GM12878 (cell line): ENCODE measurements at regions not wholly inside any gene's neighbourhood (a gene's known extent, or its start where the extent isn't known, plus 50 kb on each side); places are given as distances from the start of the nearest gene placed in this dataset.

Experiments used
- ATF7 ChIP-seq: fragments of 450-650 bp; IDR thresholded peaks from 2 replicates; pipeline ENCODE4 v1.6.1; 2016; ENCODE audit warnings: low read depth, mild to moderate bottlenecking
- CEBPB ChIP-seq, 2 experiments: fragments of 150-350 bp in 1 of 2; IDR thresholded peaks; 2 replicates each; pipeline ENCODE4 v1.6.1; 2012 to 2014; ENCODE audit warnings: low read depth in 2 of 2, low read length in 2 of 2, borderline replicate concordance in 1 of 2, inconsistent platforms in 1 of 2
- POLR2AphosphoS2 ChIP-seq: IDR thresholded peaks from 2 replicates; pipeline ENCODE4 v1.6.1; 2011; ENCODE audit warnings: low read depth, mild to moderate bottlenecking, low read length, improper control_type of control experiment, moderate library complexity
- TCF7 ChIP-seq: IDR thresholded peaks from 2 replicates; pipeline ENCODE4 v1.6.1; 2014; ENCODE audit warnings: antibody characterized with exemption, borderline replicate concordance
- ZNF384 ChIP-seq: IDR thresholded peaks from 2 replicates; pipeline ENCODE4 v1.6.1; 2012; ENCODE audit warnings: low read depth, mild to moderate bottlenecking, low read length, improper control_type of control experiment, borderline replicate concordance
- TF ChIP-seq, protein P1 (sequence below): fragments of 450-650 bp; formaldehyde crosslinking; IDR thresholded peaks from 2 replicates; pipeline ENCODE4 v1.4.0; 2020; ENCODE audit warnings: mild to moderate bottlenecking, moderate library complexity
- TF ChIP-seq, protein P2 (sequence below): IDR thresholded peaks from 2 replicates; pipeline ENCODE4 v1.6.1; 2012; ENCODE audit warnings: low read depth, low read length, improper control_type of control experiment
- TF ChIP-seq, protein P3 (sequence below), 3 experiments: IDR thresholded peaks in 2 of 3; conservative IDR thresholded peaks in 1 of 3; 2 replicates each; pipeline ENCODE4 v1.5.1; 2011; ENCODE audit warnings: low read depth in 3 of 3, low read length in 3 of 3, mild to moderate bottlenecking in 3 of 3, control low read depth in 2 of 3, moderate library complexity in 2 of 3, inconsistent platforms in 1 of 3, mixed read lengths in 1 of 3; ENCODE audit not compliant: control insufficient read depth in 2 of 3, insufficient read depth in 1 of 3; ENCODE audit errors: extremely low read depth in 1 of 3
- TF ChIP-seq, protein P4 (sequence below): IDR thresholded peaks from 2 replicates; pipeline ENCODE4 v1.6.1; 2012; ENCODE audit warnings: low read depth, low read length, improper control_type of control experiment
- TF ChIP-seq, protein P5 (sequence below): IDR thresholded peaks from 2 replicates; pipeline ENCODE4 v1.6.1; 2011; ENCODE audit warnings: low read depth, low read length, improper control_type of control experiment, borderline replicate concordance

DNA sequence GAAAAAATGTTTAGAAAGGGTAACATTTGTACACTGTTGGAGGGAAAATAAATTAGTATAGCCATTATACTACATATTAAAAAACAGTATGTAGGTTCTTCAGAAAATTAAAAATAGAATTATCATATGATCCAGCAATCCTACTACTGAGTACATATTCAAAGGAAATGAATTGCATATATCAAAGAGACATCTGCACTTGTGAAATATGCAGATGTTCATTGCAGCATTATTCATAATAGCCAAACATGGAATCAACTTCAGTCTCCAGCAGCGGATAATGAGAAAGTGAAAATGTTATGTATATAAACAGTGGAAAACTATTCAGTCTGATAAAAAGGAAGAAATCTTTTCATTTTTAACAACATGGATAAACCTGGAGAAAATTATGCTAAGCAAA lies 695.5 kb downstream of the SLCO4C1 start:
- TF ChIP-seq, protein P1, sequence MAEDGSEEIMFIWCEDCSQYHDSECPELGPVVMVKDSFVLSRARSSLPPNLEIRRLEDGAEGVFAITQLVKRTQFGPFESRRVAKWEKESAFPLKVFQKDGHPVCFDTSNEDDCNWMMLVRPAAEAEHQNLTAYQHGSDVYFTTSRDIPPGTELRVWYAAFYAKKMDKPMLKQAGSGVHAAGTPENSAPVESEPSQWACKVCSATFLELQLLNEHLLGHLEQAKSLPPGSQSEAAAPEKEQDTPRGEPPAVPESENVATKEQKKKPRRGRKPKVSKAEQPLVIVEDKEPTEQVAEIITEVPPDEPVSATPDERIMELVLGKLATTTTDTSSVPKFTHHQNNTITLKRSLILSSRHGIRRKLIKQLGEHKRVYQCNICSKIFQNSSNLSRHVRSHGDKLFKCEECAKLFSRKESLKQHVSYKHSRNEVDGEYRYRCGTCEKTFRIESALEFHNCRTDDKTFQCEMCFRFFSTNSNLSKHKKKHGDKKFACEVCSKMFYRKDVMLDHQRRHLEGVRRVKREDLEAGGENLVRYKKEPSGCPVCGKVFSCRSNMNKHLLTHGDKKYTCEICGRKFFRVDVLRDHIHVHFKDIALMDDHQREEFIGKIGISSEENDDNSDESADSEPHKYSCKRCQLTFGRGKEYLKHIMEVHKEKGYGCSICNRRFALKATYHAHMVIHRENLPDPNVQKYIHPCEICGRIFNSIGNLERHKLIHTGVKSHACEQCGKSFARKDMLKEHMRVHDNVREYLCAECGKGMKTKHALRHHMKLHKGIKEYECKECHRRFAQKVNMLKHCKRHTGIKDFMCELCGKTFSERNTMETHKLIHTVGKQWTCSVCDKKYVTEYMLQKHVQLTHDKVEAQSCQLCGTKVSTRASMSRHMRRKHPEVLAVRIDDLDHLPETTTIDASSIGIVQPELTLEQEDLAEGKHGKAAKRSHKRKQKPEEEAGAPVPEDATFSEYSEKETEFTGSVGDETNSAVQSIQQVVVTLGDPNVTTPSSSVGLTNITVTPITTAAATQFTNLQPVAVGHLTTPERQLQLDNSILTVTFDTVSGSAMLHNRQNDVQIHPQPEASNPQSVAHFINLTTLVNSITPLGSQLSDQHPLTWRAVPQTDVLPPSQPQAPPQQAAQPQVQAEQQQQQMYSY (CRISPR knock-in tag): no peak
- TF ChIP-seq, protein P2, sequence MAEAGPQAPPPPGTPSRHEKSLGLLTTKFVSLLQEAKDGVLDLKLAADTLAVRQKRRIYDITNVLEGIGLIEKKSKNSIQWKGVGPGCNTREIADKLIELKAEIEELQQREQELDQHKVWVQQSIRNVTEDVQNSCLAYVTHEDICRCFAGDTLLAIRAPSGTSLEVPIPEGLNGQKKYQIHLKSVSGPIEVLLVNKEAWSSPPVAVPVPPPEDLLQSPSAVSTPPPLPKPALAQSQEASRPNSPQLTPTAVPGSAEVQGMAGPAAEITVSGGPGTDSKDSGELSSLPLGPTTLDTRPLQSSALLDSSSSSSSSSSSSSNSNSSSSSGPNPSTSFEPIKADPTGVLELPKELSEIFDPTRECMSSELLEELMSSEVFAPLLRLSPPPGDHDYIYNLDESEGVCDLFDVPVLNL: no peak
- TF ChIP-seq, protein P3, sequence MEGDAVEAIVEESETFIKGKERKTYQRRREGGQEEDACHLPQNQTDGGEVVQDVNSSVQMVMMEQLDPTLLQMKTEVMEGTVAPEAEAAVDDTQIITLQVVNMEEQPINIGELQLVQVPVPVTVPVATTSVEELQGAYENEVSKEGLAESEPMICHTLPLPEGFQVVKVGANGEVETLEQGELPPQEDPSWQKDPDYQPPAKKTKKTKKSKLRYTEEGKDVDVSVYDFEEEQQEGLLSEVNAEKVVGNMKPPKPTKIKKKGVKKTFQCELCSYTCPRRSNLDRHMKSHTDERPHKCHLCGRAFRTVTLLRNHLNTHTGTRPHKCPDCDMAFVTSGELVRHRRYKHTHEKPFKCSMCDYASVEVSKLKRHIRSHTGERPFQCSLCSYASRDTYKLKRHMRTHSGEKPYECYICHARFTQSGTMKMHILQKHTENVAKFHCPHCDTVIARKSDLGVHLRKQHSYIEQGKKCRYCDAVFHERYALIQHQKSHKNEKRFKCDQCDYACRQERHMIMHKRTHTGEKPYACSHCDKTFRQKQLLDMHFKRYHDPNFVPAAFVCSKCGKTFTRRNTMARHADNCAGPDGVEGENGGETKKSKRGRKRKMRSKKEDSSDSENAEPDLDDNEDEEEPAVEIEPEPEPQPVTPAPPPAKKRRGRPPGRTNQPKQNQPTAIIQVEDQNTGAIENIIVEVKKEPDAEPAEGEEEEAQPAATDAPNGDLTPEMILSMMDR (IDR thresholded peaks at IDR 0.05 in 2 of 3, conservative IDR thresholded peaks at IDR 0.05 in 1 of 3; ENCODE audit: control insufficient read depth in 2 of 3, extremely low read depth in 1 of 3, insufficient read depth in 1 of 3, low read depth in 3 of 3, low read length in 3 of 3): no peak
- TF ChIP-seq POLR2AphosphoS2: no peak
- TF ChIP-seq ATF7: no peak
- no peak for TF ChIP-seq TCF7
- TF ChIP-seq, protein P4, sequence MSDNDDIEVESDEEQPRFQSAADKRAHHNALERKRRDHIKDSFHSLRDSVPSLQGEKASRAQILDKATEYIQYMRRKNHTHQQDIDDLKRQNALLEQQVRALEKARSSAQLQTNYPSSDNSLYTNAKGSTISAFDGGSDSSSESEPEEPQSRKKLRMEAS: no peak
- no peak for TF ChIP-seq CEBPB (IDR thresholded peaks at IDR 0.05; ENCODE audit: borderline replicate concordance in 1 of 2, low read depth in 2 of 2, low read length in 2 of 2)
- TF ChIP-seq ZNF384: no peak
- TF ChIP-seq, protein P5, sequence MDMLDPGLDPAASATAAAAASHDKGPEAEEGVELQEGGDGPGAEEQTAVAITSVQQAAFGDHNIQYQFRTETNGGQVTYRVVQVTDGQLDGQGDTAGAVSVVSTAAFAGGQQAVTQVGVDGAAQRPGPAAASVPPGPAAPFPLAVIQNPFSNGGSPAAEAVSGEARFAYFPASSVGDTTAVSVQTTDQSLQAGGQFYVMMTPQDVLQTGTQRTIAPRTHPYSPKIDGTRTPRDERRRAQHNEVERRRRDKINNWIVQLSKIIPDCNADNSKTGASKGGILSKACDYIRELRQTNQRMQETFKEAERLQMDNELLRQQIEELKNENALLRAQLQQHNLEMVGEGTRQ: no peak
